SK-N-SH treated with all-trans-retinoic acid at 6 μM for 48 hours (cell line): ENCODE measurements at regions not wholly inside any gene's neighbourhood (a gene's known extent, or its start where the extent isn't known, plus 50 kb on each side); places are given as distances from the start of the nearest gene placed in this dataset.

ENCODE experiments used
- GLIS3 ChIP-seq: fragments of 250-450 bp; sonication (Bioruptor Pico); IDR thresholded peaks from 2 replicates; pipeline ENCODE4 v1.5.0; 2020; ENCODE audit warnings: mild to moderate bottlenecking, moderate library complexity
- OSR1 ChIP-seq: fragments of 250-450 bp; sonication (Bioruptor Pico); IDR thresholded peaks from 2 replicates; pipeline ENCODE4 v1.8.0; 2022; ENCODE audit warnings: moderate library complexity, mild to moderate bottlenecking, inconsistent platforms
- PATZ1 ChIP-seq: fragments of 250-450 bp; sonication (Bioruptor Pico); IDR thresholded peaks from 2 replicates; pipeline ENCODE4 v1.8.0; 2020; ENCODE audit warnings: mild to moderate bottlenecking, moderate library complexity, borderline replicate concordance

GRCh38 chr17:45579529-45580495 is 89.3 kb upstream of the PLEKHM1 start:
- no peak for TF ChIP-seq PATZ1 (CRISPR knock-in tag)
- TF ChIP-seq OSR1 (CRISPR knock-in tag), result no peak
- TF ChIP-seq GLIS3 (CRISPR knock-in tag), result no peak
